ENCODE measurements at regions not wholly inside any gene's neighbourhood (a gene's known extent, or its start where the extent isn't known, plus 50 kb on each side); places are given as distances from the start of the nearest gene placed in this dataset.

- no peak for TF ChIP-seq EZH2 (IDR thresholded peaks at IDR 0.05; ENCODE audit: insufficient read depth, poor library complexity, severe bottlenecking)
- no peak for TF ChIP-seq EZH2phosphoT487 (IDR thresholded peaks at IDR 0.05; ENCODE audit: insufficient read depth, low read depth)
Measured at GRCh38 chr1:223001653-223002634, 141.1 kb downstream of the TLR5 start.
